ENCODE measurements at regions not wholly inside any gene's neighbourhood (a gene's known extent, or its start where the extent isn't known, plus 50 kb on each side); places are given as distances from the start of the nearest gene placed in this dataset.
A peak's percentile ranks its signal among the peaks of the same experiment; 100 is the strongest.

DNA sequence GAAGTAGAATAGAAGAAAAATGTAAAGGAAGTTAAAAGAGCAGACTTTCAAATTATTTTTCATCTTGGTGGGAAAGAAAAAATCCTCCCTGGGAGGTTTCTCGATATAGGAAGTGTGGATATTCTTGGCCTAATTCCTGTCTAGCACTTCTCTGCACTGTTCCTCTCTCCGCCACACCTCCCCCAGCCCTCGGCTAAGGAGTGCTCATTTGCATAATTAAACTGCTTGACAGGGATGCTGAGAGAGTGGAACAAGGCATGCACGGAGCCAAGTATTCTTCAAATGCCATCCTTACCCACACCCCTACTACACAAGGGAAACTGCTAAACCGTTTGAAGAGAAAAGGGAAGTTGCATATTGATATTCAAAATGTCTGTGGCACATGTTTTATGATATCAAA, 511.0 kb upstream of the HTR2A start:
- 72% methylated on average over 1 of the region's 5 CpGs for WGBS

DNA sequence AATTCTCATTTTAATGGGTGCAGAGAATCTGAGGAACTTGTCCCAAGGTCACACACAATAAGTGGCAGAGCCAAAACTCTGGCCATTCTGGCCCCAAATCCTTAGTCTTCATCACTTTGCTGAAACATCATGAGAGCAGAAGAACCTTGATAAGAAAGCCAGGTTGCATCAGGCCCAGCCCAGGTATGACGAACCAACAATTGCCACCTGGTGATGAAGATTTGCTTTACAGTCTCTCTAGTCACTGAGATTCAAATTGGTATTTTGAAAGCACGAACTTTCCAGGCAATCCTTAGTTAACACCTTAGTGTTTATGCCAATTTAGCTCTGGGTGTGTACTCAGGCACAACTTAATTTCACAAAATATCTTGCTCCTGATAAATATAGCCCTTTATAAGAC, 502.7 kb upstream of the HTR2A start:
- Histone ChIP-seq H3K36me3 (ENCODE audit: insufficient read depth, low read length) (no peaks in the 10 kb centered on the region), H3K4me1 (ENCODE audit: insufficient read depth, low read length) (peaks cover 10% of the 10 kb centered on the region), H3K4me3 (ENCODE audit: low read length) (no peak overlapping the region), H3K9me3 (ENCODE audit: insufficient read depth, low read depth, low read length) (no peaks in the 10 kb centered on the region), H3K9ac (ENCODE audit: low read depth, low read length) (no peak overlapping the region), H3K27ac (ENCODE audit: low read depth, low read length) (no peak overlapping the region), H3K27me3 (ENCODE audit: insufficient read depth, low read length) (no peaks in the 10 kb centered on the region)
- WGBS, result 68% methylated on average over 2 of the region's 2 CpGs

More for the DNA sequence above, 511.0 kb upstream of the HTR2A start:
- H3K4me3 ChIP-seq (ENCODE audit: low read length), result no peak overlapping the region
- no peaks in the 10 kb centered on the region for H3K4me1 ChIP-seq (ENCODE audit: insufficient read depth, low read length)
- no peaks in the 10 kb centered on the region for H3K27me3 ChIP-seq (ENCODE audit: insufficient read depth, low read length)
- H3K9ac ChIP-seq (ENCODE audit: low read depth, low read length), result no peak overlapping the region
- H3K27ac ChIP-seq (ENCODE audit: low read depth, low read length), result no peak overlapping the region
- no peaks in the 10 kb centered on the region for H3K9me3 ChIP-seq (ENCODE audit: insufficient read depth, low read depth, low read length)
- H3K36me3 ChIP-seq (ENCODE audit: insufficient read depth, low read length), result no peaks in the 10 kb centered on the region

DNA sequence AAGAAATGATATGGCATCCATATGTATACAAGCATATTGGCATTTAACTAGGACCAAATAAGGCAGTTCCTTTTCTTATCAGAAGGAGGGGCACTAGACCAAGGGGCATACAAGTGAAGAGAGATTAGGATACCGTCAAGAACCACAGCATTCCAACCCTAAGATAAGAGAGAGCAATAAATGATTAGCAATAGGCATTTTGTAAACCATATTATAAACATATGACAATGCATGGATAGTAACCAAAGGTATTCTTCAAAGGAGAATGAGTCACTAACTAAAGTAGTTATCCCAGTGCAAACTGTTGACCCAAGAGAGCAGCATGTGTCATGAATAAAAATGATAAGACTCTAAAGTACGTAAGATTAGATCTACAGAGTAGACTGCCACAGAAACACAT, 500.9 kb upstream of the HTR2A start:
- H3K27me3 ChIP-seq (ENCODE audit: insufficient read depth, low read length), result no peaks in the 10 kb centered on the region
- WGBS, result 89% methylated on average over 1 of the region's 2 CpGs
- no peaks in the 10 kb centered on the region for H3K36me3 ChIP-seq (ENCODE audit: insufficient read depth, low read length)

DNA sequence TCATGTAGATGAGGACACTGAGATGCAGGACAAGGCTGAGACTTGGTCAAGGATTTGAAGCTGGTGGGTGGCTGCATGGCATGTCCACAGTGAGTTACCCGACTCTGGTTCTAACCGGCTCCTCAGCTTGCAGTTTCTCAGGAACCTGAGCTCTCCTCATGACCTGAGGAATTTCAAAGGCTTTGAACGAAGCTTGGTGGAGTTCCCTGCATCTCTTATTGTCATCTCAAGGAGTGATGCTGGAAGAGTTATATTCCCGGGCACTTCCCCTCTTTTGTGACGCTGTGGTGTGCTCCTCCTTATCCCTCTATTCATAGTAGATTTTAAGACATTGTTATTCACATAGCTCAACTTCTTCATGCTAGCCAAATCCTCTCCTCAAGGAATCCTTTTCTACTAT, 500.1 kb upstream of the HTR2A start:
- Histone ChIP-seq H3K9me3 (ENCODE audit: insufficient read depth, low read depth, low read length) (no peaks in the 10 kb centered on the region), H3K4me1 (ENCODE audit: insufficient read depth, low read length) (peaks cover 10% of the 10 kb centered on the region), H3K36me3 (ENCODE audit: insufficient read depth, low read length) (no peaks in the 10 kb centered on the region), H3K9ac (ENCODE audit: low read depth, low read length) (no peak overlapping the region), H3K27ac (ENCODE audit: low read depth, low read length) (peak overlapping the region; percentile 70), H3K4me3 (ENCODE audit: low read length) (no peak overlapping the region), H3K27me3 (ENCODE audit: insufficient read depth, low read length) (no peaks in the 10 kb centered on the region)
- WGBS, result 47% methylated on average over 5 of the region's 5 CpGs

More for the DNA sequence above, 500.9 kb upstream of the HTR2A start:
- no peak overlapping the region for H3K4me3 ChIP-seq (ENCODE audit: low read length)
- H3K9me3 ChIP-seq (ENCODE audit: insufficient read depth, low read depth, low read length), result no peaks in the 10 kb centered on the region
- H3K27ac ChIP-seq (ENCODE audit: low read depth, low read length), result no peak overlapping the region
- no peak overlapping the region for H3K9ac ChIP-seq (ENCODE audit: low read depth, low read length)
- H3K4me1 ChIP-seq (ENCODE audit: insufficient read depth, low read length), result peaks cover 10% of the 10 kb centered on the region

DNA sequence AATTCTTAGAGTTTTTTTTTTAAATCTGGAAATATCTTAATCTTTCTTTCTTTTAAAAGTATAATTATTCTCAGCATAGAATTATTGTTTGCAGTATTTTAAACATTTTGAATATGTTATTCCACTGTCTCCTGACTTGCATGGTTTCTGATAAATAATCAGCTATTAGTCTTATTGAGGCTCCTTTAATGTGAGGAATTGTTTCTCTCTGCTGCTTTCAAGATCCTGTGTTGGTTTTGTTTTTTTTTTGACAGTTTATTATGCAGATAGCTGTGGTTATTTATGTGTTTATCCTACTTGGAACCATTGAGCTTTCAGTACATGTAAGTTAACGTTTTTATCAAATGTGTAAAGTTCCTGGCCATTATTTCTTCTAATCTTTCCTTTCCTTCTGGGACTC, 477.9 kb upstream of the HTR2A start:
- Histone ChIP-seq H3K27ac (ENCODE audit: low read depth, low read length) (no peak overlapping the region), H3K9ac (ENCODE audit: low read depth, low read length) (no peak overlapping the region), H3K9me3 (ENCODE audit: insufficient read depth, low read depth, low read length) (peaks cover 43% of the 10 kb centered on the region), H3K4me3 (ENCODE audit: low read length) (no peak overlapping the region), H3K27me3 (ENCODE audit: insufficient read depth, low read length) (no peaks in the 10 kb centered on the region), H3K36me3 (ENCODE audit: insufficient read depth, low read length) (no peaks in the 10 kb centered on the region), H3K4me1 (ENCODE audit: insufficient read depth, low read length) (peaks cover 17% of the 10 kb centered on the region)
- 100% methylated on average over 1 of the region's 1 CpG for WGBS

DNA sequence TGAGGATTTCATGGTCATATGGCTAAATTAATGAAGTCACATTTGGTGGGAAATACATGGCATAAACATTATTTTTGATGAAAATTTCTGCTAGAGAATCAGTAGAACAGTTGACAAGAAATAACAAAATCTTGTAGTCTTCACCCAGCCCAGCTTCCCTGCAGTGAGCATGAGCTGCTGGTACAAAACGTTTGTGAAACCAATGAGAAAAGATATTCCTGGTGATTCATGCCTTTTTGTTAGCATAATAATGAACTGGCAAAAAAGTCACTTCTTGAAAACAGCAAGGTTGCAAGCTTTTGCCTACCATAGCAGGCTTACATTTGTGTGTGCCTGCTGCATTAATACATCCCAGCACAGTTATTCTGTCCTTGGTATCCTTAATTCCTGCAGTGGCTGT, 475.9 kb upstream of the HTR2A start:
- H3K4me1 ChIP-seq (ENCODE audit: insufficient read depth, low read length), result peaks cover 17% of the 10 kb centered on the region
- H3K4me3 ChIP-seq (ENCODE audit: low read length), result no peak overlapping the region
- H3K36me3 ChIP-seq (ENCODE audit: insufficient read depth, low read length), result no peaks in the 10 kb centered on the region
- no peaks in the 10 kb centered on the region for H3K27me3 ChIP-seq (ENCODE audit: insufficient read depth, low read length)
- 8% methylated on average over 1 of the region's 1 CpG for WGBS
- peaks cover 36% of the 10 kb centered on the region for H3K9me3 ChIP-seq (ENCODE audit: insufficient read depth, low read depth, low read length)
- no peak overlapping the region for H3K9ac ChIP-seq (ENCODE audit: low read depth, low read length)
- H3K27ac ChIP-seq (ENCODE audit: low read depth, low read length), result peak overlapping the region; percentile 78

DNA sequence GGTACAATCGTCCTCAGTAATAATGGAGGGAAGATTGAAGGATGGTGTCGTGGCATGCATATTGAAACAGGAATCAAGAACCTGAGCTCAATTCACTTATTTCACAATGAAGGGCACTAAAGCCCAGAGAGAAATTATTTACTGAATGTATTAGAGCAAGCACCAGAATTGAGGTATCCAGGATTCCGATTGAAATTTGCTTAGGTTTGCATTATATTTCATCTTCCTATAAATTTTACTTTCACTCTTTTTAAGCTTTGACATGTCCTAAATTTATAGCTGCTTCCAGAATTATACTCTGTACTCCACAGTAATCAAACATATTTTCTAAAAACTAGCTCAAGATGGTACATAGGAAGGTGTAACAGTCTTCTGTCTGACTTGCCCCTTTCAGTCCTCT, 454.9 kb upstream of the HTR2A start:
- no peaks in the 10 kb centered on the region; the same call in 1 of the 2 replicates for H3K9me3 ChIP-seq (ENCODE audit: insufficient read depth, low read depth, low read length)
- no peaks in the 10 kb centered on the region for H3K4me1 ChIP-seq (ENCODE audit: insufficient read depth, low read length)
- no peak overlapping the region for H3K4me3 ChIP-seq (ENCODE audit: low read length)
- no peak overlapping the region for H3K9ac ChIP-seq (ENCODE audit: low read depth, low read length)
- H3K36me3 ChIP-seq (ENCODE audit: insufficient read depth, low read length), result no peaks in the 10 kb centered on the region
- no peaks in the 10 kb centered on the region for H3K27me3 ChIP-seq (ENCODE audit: insufficient read depth, low read length)
- WGBS, result 92% methylated on average over 3 of the region's 3 CpGs
- no peak overlapping the region for H3K27ac ChIP-seq (ENCODE audit: low read depth, low read length)

DNA sequence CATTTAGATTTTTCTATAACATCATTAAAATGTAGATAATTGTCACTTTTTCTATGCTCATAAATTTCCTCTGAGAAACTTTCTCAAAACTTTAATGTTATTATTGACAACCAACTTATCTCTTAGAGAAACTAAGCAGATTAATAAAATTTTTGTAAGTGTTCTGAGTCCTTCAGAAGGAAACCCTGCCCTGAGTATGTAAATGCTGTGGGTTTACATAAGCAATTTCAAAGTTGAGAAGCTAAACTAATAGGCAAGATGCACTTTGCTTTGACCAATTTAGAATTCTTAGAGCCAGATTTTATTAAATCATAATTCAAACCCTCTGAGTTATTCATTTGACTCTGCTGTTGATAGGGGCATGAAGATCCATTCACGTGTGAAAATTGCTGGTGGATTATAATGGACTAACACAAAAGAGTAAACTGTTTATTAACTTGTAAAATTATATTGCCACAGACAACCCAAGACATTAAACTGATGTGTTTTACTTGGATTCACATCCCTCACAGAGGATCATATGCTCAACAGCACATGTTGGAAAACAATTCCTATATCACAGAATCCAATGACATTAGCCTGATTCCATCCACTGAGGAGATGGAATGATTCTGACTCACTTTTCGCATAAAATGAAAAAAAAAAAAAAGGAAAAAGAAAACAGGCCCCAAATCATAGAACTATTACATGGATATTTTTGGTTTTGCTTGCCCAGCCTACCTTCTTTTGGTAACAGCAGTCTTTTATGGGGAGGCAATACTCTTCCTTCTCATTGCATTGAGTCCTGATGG, 453.7 kb upstream of the HTR2A start:
- Histone ChIP-seq H3K27me3 (ENCODE audit: insufficient read depth, low read length) (no peaks in the 10 kb centered on the region), H3K4me1 (ENCODE audit: insufficient read depth, low read length) (no peaks in the 10 kb centered on the region), H3K36me3 (ENCODE audit: insufficient read depth, low read length) (no peaks in the 10 kb centered on the region), H3K4me3 (ENCODE audit: low read length) (no peak overlapping the region), H3K27ac (ENCODE audit: low read depth, low read length) (no peak overlapping the region), H3K9me3 (ENCODE audit: insufficient read depth, low read depth, low read length) (no peaks in the 10 kb centered on the region), H3K9ac (ENCODE audit: low read depth, low read length) (no peak overlapping the region)
- WGBS, result no CpG with 5 or more reads among the region's 2 CpGs

DNA sequence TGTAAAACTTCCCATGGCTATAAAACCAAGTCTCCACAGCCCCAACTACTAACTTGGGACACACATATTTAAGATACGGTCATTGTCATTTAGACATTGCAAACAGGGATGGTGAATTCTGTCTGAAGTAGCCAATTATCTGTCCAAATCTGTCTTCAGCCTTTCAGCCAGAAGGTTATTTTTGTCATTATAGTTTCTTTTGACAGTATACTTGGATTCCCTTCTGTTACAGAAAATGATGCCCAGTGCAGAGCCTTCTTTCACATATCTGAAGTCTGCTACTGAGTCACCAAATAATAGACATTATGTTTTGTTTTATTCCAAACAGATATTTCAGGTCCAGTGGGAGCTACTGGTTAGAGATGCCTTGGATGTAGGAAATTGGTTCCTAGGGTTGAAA, 452.4 kb upstream of the HTR2A start:
- H3K27ac ChIP-seq (ENCODE audit: low read depth, low read length), result no peak overlapping the region
- WGBS, result 100% methylated on average over 1 of the region's 1 CpG
- H3K36me3 ChIP-seq (ENCODE audit: insufficient read depth, low read length), result no peaks in the 10 kb centered on the region

DNA sequence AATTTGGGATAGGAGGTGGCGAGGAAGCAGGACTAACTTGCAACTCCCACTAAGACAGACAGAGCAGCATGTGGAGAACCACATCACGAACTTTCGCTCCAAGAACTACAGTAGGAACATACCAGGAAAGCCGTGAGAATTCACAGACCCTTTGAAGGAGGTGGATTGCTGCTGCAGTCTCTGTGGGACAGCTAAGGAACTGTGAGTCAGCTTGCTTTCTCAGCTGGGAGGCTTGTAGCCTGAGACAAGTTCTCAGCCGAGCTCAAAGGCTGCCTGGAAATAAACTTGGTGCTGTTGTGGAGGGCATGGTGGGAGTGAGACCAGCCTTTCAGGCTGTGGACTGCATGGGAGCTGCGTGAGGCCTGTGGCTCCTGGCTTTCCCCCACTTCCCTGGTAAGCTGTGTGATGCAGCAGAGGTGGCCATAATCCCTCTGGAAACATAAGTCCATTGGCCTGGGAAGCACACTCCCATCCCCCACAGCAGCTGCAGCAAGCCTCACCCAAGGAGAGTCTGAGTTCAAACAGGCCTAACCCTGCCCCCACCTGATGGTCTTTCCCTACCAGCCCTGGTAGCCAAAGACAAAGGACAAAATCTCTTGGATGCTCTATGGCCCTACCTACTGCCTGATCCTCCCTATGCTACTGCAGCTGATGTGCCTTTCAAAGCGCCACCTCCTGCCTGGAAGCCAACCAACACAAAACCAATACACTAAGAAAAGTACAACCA, 441.1 kb upstream of the HTR2A start:
- H3K4me1 ChIP-seq (ENCODE audit: insufficient read depth, low read length), result peaks cover 5% of the 10 kb centered on the region; the same call in 1 of the 2 replicates
- no peak overlapping the region for H3K9ac ChIP-seq (ENCODE audit: low read depth, low read length)
- no peaks in the 10 kb centered on the region for H3K27me3 ChIP-seq (ENCODE audit: insufficient read depth, low read length)
- peak overlapping the region; percentile 34; the same call in 1 of the 2 replicates for H3K27ac ChIP-seq (ENCODE audit: low read depth, low read length)
- H3K36me3 ChIP-seq (ENCODE audit: insufficient read depth, low read length), result no peaks in the 10 kb centered on the region
- H3K9me3 ChIP-seq (ENCODE audit: insufficient read depth, low read depth, low read length), result peaks cover 6% of the 10 kb centered on the region; the same call in 1 of the 2 replicates
- no peak overlapping the region for H3K4me3 ChIP-seq (ENCODE audit: low read length)
- 74% methylated on average over 7 of the region's 7 CpGs for WGBS

More for the DNA sequence above, 452.4 kb upstream of the HTR2A start:
- H3K4me1 ChIP-seq (ENCODE audit: insufficient read depth, low read length), result no peaks in the 10 kb centered on the region
- no peaks in the 10 kb centered on the region for H3K27me3 ChIP-seq (ENCODE audit: insufficient read depth, low read length)
- H3K9ac ChIP-seq (ENCODE audit: low read depth, low read length), result no peak overlapping the region
- no peak overlapping the region for H3K4me3 ChIP-seq (ENCODE audit: low read length)
- H3K9me3 ChIP-seq (ENCODE audit: insufficient read depth, low read depth, low read length), result no peaks in the 10 kb centered on the region

DNA sequence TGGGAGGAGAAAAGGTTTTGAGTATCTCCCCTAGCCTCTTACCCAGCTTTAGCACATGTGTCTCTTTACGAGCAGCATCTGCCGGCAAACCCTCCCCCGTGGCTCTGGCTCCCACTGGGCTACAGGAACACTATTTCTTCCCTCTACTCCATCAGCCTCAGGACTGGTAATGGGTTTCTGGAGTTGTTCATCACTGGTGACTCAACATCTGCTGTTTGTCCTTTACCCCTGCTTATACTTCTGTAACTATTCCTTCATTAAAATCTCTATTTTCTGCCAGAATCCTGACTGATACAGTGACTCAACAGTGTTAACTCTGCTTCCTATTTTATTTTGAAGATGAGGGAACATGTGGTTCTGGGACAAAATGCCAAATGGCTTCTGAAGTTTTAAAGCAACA, 437.3 kb upstream of the HTR2A start:
- Histone ChIP-seq H3K27me3 (ENCODE audit: insufficient read depth, low read length) (no peaks in the 10 kb centered on the region), H3K4me1 (ENCODE audit: insufficient read depth, low read length) (peaks cover 5% of the 10 kb centered on the region; the same call in 1 of the 2 replicates), H3K9me3 (ENCODE audit: insufficient read depth, low read depth, low read length) (no peaks in the 10 kb centered on the region), H3K4me3 (ENCODE audit: low read length) (no peak overlapping the region), H3K27ac (ENCODE audit: low read depth, low read length) (no peak overlapping the region), H3K9ac (ENCODE audit: low read depth, low read length) (no peak overlapping the region), H3K36me3 (ENCODE audit: insufficient read depth, low read length) (no peaks in the 10 kb centered on the region)
- WGBS, result 91% methylated on average over 3 of the region's 3 CpGs
